Aorta (tissue), 5 donors: ENCODE measurements at regions not wholly inside any gene's neighbourhood (a gene's known extent, or its start where the extent isn't known, plus 50 kb on each side); places are given as distances from the start of the nearest gene placed in this dataset.

ENCODE experiments used
- ATAC-seq: fragments of 200-7000 bp; cut with Tn5 transposase; one replicate; pipeline ENCODE4 v1.9.1; 2022; ENCODE audit warnings: moderate library complexity; ENCODE audit not compliant: low FRiP score
- DNase-seq, 2 donors: peaks; one replicate each; pipeline ENCODE4 v3.0.0-alpha.2; 2020
- H3K27ac ChIP-seq, 2 donors: one replicate each; pipeline ENCODE4 v1.5.1; 2013; ENCODE audit warnings: low read length in 2 of 2, mild to moderate bottlenecking in 2 of 2, moderate library complexity in 2 of 2, control low read depth in 1 of 2, inconsistent platforms in 1 of 2, low read depth in 1 of 2
- H3K27me3 ChIP-seq, 2 donors: one replicate each; pipeline ENCODE4 v1.6.1; 2013; ENCODE audit warnings: control low read depth in 1 of 2, low read length in 1 of 2, mild to moderate bottlenecking in 1 of 2, moderate library complexity in 1 of 2; ENCODE audit not compliant: insufficient read depth in 2 of 2, control insufficient read depth in 1 of 2
- H3K36me3 ChIP-seq, 2 donors: one replicate each; pipeline ENCODE4 v1.6.1; 2013; ENCODE audit warnings: control low read depth in 1 of 2, low read length in 1 of 2, mild to moderate bottlenecking in 1 of 2; ENCODE audit not compliant: insufficient read depth in 2 of 2, control insufficient read depth in 1 of 2
- H3K4me1 ChIP-seq, 2 donors: one replicate each; pipeline ENCODE4 v1.6.1; 2013; ENCODE audit warnings: low read length in 2 of 2, control low read depth in 1 of 2, mild to moderate bottlenecking in 1 of 2, moderate library complexity in 1 of 2; ENCODE audit not compliant: insufficient read depth in 2 of 2, control insufficient read depth in 1 of 2
- H3K4me3 ChIP-seq, 2 donors: one replicate each; pipeline ENCODE4 v1.5.1; 2013; ENCODE audit warnings: low read length in 2 of 2, control low read depth in 1 of 2, mild to moderate bottlenecking in 1 of 2
- H3K9me3 ChIP-seq: one replicate; pipeline ENCODE4 v1.6.1; 2013; ENCODE audit warnings: mild to moderate bottlenecking, low read length; ENCODE audit not compliant: control insufficient read depth
- WGBS, 2 donors: extraction: QIAGEN DNeasy Blood & Tissue Kit; methylation state at CpG; one replicate each; pipeline ENCODE4 v1.1.7; 2013; 5-methylcytosine and 5-hydroxymethylcytosine counted together
- intact Hi-C, 2 donors: fragments of 100-400 bp; cut with DNase I; formaldehyde crosslinking; loops; one replicate each; pipeline versions ENCODE4 v1.14.2 to v1.15.0; 2022
- donor health status: healthy with polysubstance abuse.
- donor health status: Bipolar disorder and iron deficiency.
- donor health status: DM: no; HTN: no; CAD: no.
- donor health status: DM: no; HTN: no; CAD: no.
- donor health status: DM: yes; HTN: yes; CAD: no.

DNA sequence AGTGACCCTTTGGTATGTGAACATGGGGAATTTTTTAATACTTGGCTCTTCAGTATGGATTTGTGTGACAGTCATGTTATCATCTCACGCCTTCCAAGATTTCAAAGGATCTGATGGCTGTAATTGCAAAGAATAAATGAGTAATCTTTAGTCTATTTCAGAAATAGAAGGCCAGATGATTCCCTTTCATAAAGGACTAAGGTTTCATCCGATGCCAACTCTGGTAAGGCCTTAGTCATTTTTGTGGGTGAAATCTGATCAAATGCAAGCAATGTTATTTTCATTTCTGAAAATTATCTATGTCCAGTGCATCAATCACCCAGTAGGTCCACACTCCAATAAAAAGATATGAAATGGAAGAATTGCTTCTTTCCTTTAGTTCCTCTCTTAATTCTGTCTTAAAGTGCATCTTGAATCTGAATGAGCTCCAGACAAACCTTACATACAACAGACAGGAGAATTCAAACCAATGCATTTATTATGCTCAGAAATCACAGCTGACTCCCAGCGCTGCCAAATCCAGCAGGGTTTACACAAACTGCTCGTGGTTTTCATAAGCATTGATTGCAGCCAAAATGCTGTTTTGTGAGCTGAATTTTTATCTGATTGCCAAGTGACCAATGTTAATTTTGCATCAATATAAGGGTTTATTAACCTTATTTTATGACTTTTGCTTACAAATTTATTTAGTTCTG, 565.2 kb upstream of the MARCKS start:
- Histone ChIP-seq H3K9me3 (no peaks in the 10 kb centered on the region), H3K27ac (no peak overlapping the region), H3K4me3 (no peak overlapping the region), H3K4me1 (no peaks in the 10 kb centered on the region), H3K36me3 (no peaks in the 10 kb centered on the region), H3K27me3 (no peaks in the 10 kb centered on the region)
- no peak for DNase-seq
- 83 to 84% methylated on average over 4 of the region's 4 CpGs for WGBS, 2 donors
- intact Hi-C loops, result no loop called here
- no peak for ATAC-seq

DNA sequence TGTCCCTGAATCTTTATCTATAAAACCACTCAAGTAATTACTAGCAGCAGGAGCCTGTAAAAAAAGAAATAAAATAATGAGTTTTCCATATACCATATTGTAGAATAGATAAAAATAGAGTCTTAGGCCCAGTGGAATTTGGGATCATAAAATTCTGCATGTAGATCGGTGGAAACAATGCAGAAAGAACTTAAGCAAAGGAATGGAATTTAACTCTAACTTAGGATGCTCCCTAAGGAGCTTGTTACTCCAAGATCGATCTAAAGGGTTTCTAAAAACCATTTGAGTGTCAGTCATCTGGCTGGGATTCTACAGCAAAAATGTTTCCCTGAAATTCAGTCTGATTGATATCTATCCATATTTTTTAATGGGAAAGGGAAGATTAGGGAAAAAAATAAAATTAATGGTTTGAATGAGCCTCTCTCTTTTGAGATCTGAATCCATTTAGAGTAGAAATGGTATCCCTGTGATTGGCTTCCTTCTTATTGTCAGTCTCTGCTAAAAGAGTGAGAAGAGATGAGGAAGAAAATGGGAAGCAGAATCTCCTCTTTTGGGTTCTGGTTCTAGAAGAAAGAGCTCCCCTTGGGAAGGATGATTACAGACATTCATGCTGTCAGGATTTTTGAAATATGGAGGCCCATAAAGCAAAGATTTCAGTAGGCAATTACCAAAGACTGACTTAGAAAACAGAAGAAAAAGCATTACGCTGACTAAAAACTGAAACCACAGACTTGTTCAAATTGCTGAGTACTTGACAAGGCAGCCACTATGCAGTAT, 564.3 kb upstream of the MARCKS start:
- Histone ChIP-seq H3K27ac (no peak overlapping the region), H3K27me3 (no peaks in the 10 kb centered on the region), H3K4me3 (no peak overlapping the region), H3K36me3 (no peaks in the 10 kb centered on the region), H3K4me1 (no peaks in the 10 kb centered on the region), H3K9me3 (no peaks in the 10 kb centered on the region)
- intact Hi-C loops, result no loop called here
- 67 to 71% methylated on average over 3 of the region's 3 CpGs for WGBS, 2 donors
- ATAC-seq (no peak), DNase-seq (no peak)

DNA sequence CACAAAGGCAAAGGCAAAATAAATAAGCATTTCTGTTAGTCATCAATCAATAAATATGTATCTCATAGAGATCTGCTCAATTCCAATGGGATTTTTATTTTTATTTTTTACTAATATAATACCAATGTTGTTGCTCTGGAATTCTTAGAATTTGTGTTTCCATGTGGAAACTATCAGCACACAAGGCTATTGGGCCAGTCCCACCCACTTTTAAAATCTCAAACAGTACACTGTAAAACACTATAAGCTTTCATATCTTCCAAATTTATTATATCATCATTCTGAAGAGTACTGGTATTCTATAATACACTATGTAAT, 563.8 kb upstream of the MARCKS start:
- no peak overlapping the region for H3K27ac ChIP-seq
- H3K27me3 ChIP-seq, result no peaks in the 10 kb centered on the region
- H3K4me1 ChIP-seq, result no peaks in the 10 kb centered on the region
- intact Hi-C loops, result no loop called here
- ATAC-seq (no peak), DNase-seq (no peak)
- H3K4me3 ChIP-seq, result no peak overlapping the region
- H3K36me3 ChIP-seq, result no peaks in the 10 kb centered on the region
- H3K9me3 ChIP-seq, result no peaks in the 10 kb centered on the region

DNA sequence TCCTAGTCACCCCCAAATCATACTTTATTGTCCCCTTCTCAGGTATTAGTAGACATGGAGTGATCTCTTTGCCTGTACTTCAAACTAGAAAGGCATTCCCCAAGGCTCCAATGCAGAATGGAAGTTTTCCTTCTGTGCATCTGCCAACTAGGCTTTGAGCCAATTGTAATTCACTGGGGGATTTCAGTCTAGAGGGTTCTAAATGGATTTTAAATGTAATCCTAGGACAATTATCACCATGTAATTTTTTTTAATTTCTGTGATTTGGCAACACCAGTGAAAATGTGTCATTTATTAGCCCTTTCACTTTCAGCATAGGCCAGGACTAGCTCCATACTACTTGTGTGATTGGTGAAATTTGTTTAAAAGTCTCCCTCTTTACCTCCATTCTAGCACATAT, 557.6 kb upstream of the MARCKS start:
- Histone ChIP-seq H3K36me3 (no peaks in the 10 kb centered on the region), H3K9me3 (no peaks in the 10 kb centered on the region)
- intact Hi-C loops, result no loop called here

DNA sequence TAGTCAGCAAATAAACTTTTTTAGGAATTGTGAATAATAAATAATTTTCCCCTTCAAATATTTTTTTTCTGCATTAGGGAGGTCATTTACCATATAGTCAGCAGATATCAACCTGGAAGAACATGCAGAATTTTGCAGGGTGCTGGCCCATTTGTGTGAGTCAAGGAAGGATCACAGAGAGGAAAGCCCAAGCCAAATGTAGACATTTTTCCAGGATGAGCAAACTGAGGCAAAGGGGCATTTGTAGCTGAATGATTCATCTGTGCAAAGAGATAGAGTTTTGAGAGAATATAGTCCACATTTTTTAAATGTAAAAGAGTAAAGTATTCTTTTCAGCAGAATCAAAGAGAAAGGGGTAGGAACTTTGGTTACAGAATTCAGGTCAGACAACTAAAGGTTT, 555.5 kb upstream of the MARCKS start:
- intact Hi-C loops, result no loop called here
- Histone ChIP-seq H3K9me3 (no peaks in the 10 kb centered on the region), H3K27me3 (no peaks in the 10 kb centered on the region), H3K27ac (no peak overlapping the region), H3K4me1 (no peaks in the 10 kb centered on the region), H3K4me3 (no peak overlapping the region), H3K36me3 (no peaks in the 10 kb centered on the region)
- ATAC-seq (no peak), DNase-seq (no peak)

More for the DNA sequence above, 557.6 kb upstream of the MARCKS start:
- H3K27ac ChIP-seq, result no peak overlapping the region
- H3K4me1 ChIP-seq, result no peaks in the 10 kb centered on the region
- ATAC-seq, result no peak
- no peaks in the 10 kb centered on the region for H3K27me3 ChIP-seq
- H3K4me3 ChIP-seq, result no peak overlapping the region
- DNase-seq, result no peak

DNA sequence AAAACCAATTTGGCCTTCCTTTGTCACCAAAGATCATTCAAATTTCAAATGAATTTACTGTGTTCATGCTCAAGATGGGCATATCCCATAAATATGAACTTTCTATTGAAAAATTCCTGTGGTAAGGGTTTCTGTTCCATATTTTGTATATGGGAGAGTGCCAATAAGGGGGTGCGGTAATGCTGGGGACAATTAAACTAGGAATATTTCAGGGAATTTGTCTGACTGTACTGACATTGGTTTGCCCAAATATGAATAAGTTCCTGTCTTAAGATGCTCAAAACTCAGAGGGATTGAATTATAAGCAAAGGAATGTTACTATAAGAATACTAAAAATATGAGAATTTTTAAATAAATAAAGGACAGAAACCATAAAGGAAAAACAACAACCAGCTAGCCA, 553.0 kb upstream of the MARCKS start:
- DNase-seq (no peak), ATAC-seq (no peak)
- Histone ChIP-seq H3K27me3 (no peaks in the 10 kb centered on the region), H3K4me1 (no peaks in the 10 kb centered on the region), H3K4me3 (no peak overlapping the region), H3K9me3 (no peaks in the 10 kb centered on the region), H3K36me3 (no peaks in the 10 kb centered on the region), H3K27ac (no peak overlapping the region)
- intact Hi-C loops, result no loop called here
- 87 to 88% methylated on average over 1 of the region's 1 CpG for WGBS, 2 donors

DNA sequence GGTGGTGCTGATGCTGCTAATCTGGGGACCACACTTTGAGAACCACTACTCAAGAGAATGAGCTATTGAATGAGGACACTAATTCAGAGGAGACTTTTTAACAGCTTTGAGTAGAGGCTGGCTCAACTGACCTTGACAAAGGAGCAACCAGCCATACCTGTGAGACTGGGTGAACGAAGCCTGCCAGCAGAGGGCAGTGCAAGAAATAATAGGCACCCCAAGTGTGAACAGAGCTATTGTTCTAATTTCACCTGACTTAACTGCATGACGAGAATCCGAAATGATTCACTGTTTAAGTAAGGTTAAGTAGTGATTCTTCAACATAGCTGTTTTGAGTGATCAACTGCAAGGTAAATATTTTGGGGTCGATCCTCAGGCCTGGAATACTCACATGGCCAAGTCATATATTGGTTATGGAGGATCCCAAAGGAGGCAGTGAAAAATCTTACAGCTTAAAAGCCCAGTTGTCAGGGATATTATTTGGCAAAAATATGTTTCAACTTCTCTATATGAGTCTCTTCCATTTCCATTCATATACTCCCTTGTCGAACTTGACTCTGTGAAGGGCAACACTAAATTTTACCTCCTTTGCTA, 550.5 kb upstream of the MARCKS start:
- DNase-seq (peak; percentile 45 to 78), ATAC-seq (peak; percentile 80)
- Histone ChIP-seq H3K4me1 (no peaks in the 10 kb centered on the region), H3K36me3 (no peaks in the 10 kb centered on the region), H3K4me3 (no peak overlapping the region), H3K9me3 (no peaks in the 10 kb centered on the region), H3K27me3 (no peaks in the 10 kb centered on the region), H3K27ac (no peak overlapping the region)
- WGBS, 2 donors, result 74 to 75% methylated on average over 5 of the region's 5 CpGs
- intact Hi-C loops, result loop anchor here in 1 of 2 donors (5.0 kb wide), 1 partner anchor 551 kb away; the partner anchor contains the start of gene MARCKS

DNA sequence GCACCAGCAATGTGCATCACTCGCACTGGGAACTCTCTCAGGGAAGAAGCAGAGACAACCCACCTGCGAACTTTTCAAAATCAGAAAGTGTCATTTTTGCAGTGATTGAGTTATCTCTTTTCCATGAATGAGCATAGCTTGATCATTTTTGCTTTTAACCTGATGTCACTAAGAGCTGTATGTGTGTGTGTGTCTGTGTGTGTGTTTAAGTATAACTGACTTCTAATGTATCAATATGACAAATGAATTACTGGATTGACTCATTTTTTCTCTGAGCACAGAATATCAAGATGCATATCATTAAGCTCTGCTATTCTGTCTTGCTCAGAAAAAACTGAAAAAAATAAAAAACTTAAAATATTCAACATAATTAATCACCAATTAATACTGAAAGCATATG, 548.9 kb upstream of the MARCKS start:
- intact Hi-C loops, result loop anchor here in 1 of 2 donors (5.0 kb wide), 1 partner anchor 549 kb away; the partner anchor contains the start of gene MARCKS
- H3K36me3 ChIP-seq, result no peaks in the 10 kb centered on the region
- no peaks in the 10 kb centered on the region for H3K4me1 ChIP-seq
- DNase-seq (no peak), ATAC-seq (no peak)
- no peak overlapping the region for H3K27ac ChIP-seq
- WGBS, 2 donors, result 96 to 98% methylated on average over 2 of the region's 2 CpGs
- no peaks in the 10 kb centered on the region for H3K9me3 ChIP-seq
- H3K27me3 ChIP-seq, result no peaks in the 10 kb centered on the region
- H3K4me3 ChIP-seq, result no peak overlapping the region

DNA sequence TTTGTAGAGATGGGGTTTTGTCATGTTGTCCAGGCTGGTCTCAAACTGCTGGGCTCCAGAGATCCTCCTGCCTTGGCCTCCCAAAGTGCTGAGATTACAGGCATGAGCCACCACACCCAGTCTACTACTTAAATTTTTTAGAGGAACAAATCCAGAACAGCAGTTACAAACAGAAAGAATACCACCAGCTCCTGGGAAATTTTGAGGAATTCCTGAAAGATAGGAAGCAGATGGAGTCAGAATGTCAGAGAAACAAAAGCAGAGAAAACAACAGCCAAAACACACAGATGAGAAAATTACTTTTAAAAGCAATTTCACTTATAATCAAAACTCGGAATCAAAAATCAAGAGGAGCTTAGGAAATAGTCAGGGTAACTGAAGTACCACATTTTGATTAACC, 543.3 kb upstream of the MARCKS start:
- Histone ChIP-seq H3K36me3 (no peaks in the 10 kb centered on the region), H3K4me1 (no peaks in the 10 kb centered on the region), H3K9me3 (no peaks in the 10 kb centered on the region), H3K27ac (no peak overlapping the region), H3K4me3 (no peak overlapping the region), H3K27me3 (no peaks in the 10 kb centered on the region)
- no peak for DNase-seq
- ATAC-seq, result no peak
- 86 to 89% methylated on average over 1 of the region's 1 CpG for WGBS, 2 donors
- intact Hi-C loops, result no loop called here
